ENCODE measurements at regions not wholly inside any gene's neighbourhood (a gene's known extent, or its start where the extent isn't known, plus 50 kb on each side); places are given as distances from the start of the nearest gene placed in this dataset.

- Histone ChIP-seq H3K27me3 (no peaks in the 10 kb centered on the region), H3K4me1 (no peaks in the 10 kb centered on the region), H3K36me3 (ENCODE audit: low read depth, missing control alignments) (no peaks in the 10 kb centered on the region), H3K9me3 (no peaks in the 10 kb centered on the region), H3K27ac (no peak overlapping the region), H3K4me3 (no peak overlapping the region)
- TF ChIP-seq POLR2A (IDR thresholded peaks at IDR 0.05) = no peak
- TF ChIP-seq, protein P1, sequence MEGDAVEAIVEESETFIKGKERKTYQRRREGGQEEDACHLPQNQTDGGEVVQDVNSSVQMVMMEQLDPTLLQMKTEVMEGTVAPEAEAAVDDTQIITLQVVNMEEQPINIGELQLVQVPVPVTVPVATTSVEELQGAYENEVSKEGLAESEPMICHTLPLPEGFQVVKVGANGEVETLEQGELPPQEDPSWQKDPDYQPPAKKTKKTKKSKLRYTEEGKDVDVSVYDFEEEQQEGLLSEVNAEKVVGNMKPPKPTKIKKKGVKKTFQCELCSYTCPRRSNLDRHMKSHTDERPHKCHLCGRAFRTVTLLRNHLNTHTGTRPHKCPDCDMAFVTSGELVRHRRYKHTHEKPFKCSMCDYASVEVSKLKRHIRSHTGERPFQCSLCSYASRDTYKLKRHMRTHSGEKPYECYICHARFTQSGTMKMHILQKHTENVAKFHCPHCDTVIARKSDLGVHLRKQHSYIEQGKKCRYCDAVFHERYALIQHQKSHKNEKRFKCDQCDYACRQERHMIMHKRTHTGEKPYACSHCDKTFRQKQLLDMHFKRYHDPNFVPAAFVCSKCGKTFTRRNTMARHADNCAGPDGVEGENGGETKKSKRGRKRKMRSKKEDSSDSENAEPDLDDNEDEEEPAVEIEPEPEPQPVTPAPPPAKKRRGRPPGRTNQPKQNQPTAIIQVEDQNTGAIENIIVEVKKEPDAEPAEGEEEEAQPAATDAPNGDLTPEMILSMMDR (IDR thresholded peaks at IDR 0.05) = no peak
- intact Hi-C loops (cut with DNase I; ENCODE audit: low total_unique reads) = no loop called here
- DNase-seq = no peak
- WGBS, 2 donors = 82 to 89% methylated on average over 7 of the region's 7 CpGs
These were observed 78.2 kb upstream of the TJP1 start for GRCh38 chr15:29900237-29901189.

DNA sequence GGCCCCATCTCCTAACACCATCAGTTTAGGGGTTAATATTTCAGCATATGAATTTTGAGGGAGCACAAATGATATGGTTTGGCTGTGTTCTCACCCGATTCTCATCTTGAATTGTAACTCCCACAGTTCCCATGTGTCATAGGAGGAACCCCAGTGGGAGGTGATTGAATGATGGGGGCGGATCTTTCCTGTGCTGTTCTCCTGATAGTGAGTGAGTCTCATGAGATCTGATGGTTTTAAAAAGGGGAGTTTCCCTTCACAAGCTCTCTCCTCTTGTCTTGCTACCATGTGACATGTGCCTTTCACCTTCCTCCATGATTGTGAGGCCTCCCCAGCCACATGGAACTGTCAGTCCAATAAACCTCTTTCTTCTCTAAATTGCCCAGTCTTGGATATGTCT lies 73.8 kb upstream of the TJP1 start:
- DNase-seq = no peak
- no peaks in the 10 kb centered on the region for H3K4me1 ChIP-seq
- no peaks in the 10 kb centered on the region for H3K9me3 ChIP-seq
- TF ChIP-seq POLR2A (IDR thresholded peaks at IDR 0.05) = no peak
- H3K36me3 ChIP-seq (ENCODE audit: low read depth, missing control alignments) = no peaks in the 10 kb centered on the region
- intact Hi-C loops (cut with DNase I; ENCODE audit: low total_unique reads) = no loop called here
- WGBS, 2 donors = 78 to 82% methylated on average over 2 of the region's 2 CpGs
- no peak overlapping the region for H3K27ac ChIP-seq
- no peak overlapping the region for H3K4me3 ChIP-seq
- no peaks in the 10 kb centered on the region for H3K27me3 ChIP-seq

DNA sequence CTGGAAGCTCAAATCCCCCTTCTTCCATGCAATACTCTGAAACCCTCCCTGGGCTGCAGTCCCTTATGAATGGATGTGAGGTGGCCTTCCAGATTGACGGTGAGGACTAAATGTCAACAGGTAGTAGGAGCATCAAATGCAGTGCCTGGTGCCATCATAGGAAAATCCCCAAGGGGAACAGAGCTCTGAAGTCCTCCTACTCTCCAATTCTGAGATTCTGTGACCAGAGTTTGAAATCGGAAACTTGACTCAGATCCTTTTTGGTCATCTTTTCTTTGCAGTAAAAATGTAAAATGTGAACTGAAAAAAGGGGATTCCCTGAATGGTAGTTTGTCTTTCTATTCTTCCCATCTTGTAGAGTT lies 68.8 kb upstream of the TJP1 start:
- no peak overlapping the region for H3K27ac ChIP-seq
- whole genome bisulfite sequencing, 2 donors = 90 to 94% methylated on average over 2 of the region's 2 CpGs

GRCh38 chr15:29890336-29891095 lies 68.2 kb upstream of the TJP1 start:
- TF ChIP-seq, protein P1 (IDR thresholded peaks at IDR 0.05) = no peak
- no peak for TF ChIP-seq POLR2A (IDR thresholded peaks at IDR 0.05)
- Histone ChIP-seq H3K36me3 (ENCODE audit: low read depth, missing control alignments) (no peaks in the 10 kb centered on the region), H3K4me3 (no peak overlapping the region), H3K27ac (no peak overlapping the region), H3K27me3 (no peaks in the 10 kb centered on the region), H3K9me3 (no peaks in the 10 kb centered on the region), H3K4me1 (peaks cover 12% of the 10 kb centered on the region)
- DNase-seq = no peak
- intact Hi-C loops (cut with DNase I; ENCODE audit: low total_unique reads) = no loop called here
- 88 to 89% methylated on average over 6 of the region's 6 CpGs for WGBS, 2 donors

More for the DNA sequence above, 68.8 kb upstream of the TJP1 start:
- TF ChIP-seq, protein P1 (IDR thresholded peaks at IDR 0.05) = no peak
- TF ChIP-seq POLR2A (IDR thresholded peaks at IDR 0.05) = no peak
- Histone ChIP-seq H3K27me3 (no peaks in the 10 kb centered on the region), H3K4me1 (peaks cover 12% of the 10 kb centered on the region), H3K4me3 (no peak overlapping the region), H3K36me3 (ENCODE audit: low read depth, missing control alignments) (no peaks in the 10 kb centered on the region), H3K9me3 (no peaks in the 10 kb centered on the region)
- intact Hi-C loops (cut with DNase I; ENCODE audit: low total_unique reads) = no loop called here
- no peak for DNase-seq

GRCh38 chr15:29889542-29890329 lies 67.5 kb upstream of the TJP1 start:
- TF ChIP-seq, protein P1 (IDR thresholded peaks at IDR 0.05) = no peak
- no peak for TF ChIP-seq POLR2A (IDR thresholded peaks at IDR 0.05)
- Histone ChIP-seq H3K4me1 (peaks cover 16% of the 10 kb centered on the region), H3K4me3 (no peak overlapping the region), H3K36me3 (ENCODE audit: low read depth, missing control alignments) (no peaks in the 10 kb centered on the region), H3K9me3 (no peaks in the 10 kb centered on the region), H3K27ac (no peak overlapping the region), H3K27me3 (no peaks in the 10 kb centered on the region)
- intact Hi-C loops (cut with DNase I; ENCODE audit: low total_unique reads) = no loop called here
- 80 to 85% methylated on average over 11 of the region's 11 CpGs for WGBS, 2 donors
- no peak for DNase-seq
